ENCODE measurements at regions not wholly inside any gene's neighbourhood (a gene's known extent, or its start where the extent isn't known, plus 50 kb on each side); places are given as distances from the start of the nearest gene placed in this dataset.

GRCh38 chr6:112990971-112991370 is 643.8 kb downstream of the RFPL4B start:
- H3K36me3 ChIP-seq = no peaks in the 10 kb centered on the region
- no peak overlapping the region for H3K4me3 ChIP-seq (ENCODE audit: low read depth, low read length)
- no peak for DNase-seq
- TF ChIP-seq CTCF (IDR thresholded peaks at IDR 0.05; ENCODE audit: low read depth, low read length) = no peak
- no peaks in the 10 kb centered on the region for H3K27me3 ChIP-seq
- no peaks in the 10 kb centered on the region for H3K9me3 ChIP-seq
- no peaks in the 10 kb centered on the region for H3K4me1 ChIP-seq

DNA sequence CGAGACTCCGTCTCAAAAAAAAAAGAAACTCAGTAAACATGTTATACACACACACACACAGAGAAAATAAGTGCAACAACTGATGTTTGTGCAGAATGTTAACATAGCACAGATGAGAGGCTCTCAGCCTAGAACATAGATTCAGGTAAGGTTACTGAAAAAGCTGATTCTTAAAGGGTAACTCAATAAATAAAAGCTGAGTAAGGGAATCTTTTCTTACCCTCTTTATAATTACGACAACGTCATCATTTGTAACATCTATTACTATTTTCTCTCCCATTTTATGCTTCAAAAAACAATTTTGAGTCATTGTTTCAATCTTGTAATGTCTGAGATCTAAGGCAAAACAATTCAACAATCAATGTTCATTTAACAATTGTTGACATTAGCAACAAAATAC is 644.8 kb downstream of the RFPL4B start:
- Histone ChIP-seq H3K4me3 (ENCODE audit: low read depth, low read length) (no peak overlapping the region), H3K9me3 (no peaks in the 10 kb centered on the region)
- TF ChIP-seq CTCF (IDR thresholded peaks at IDR 0.05; ENCODE audit: low read depth, low read length) = no peak

GRCh38 chr6:112997421-112998085 is 650.4 kb downstream of the RFPL4B start:
- TF ChIP-seq CTCF (IDR thresholded peaks at IDR 0.05; ENCODE audit: low read depth, low read length) = no peak
- Histone ChIP-seq H3K27me3 (no peaks in the 10 kb centered on the region), H3K9me3 (no peaks in the 10 kb centered on the region), H3K36me3 (no peaks in the 10 kb centered on the region), H3K4me3 (ENCODE audit: low read depth, low read length) (no peak overlapping the region), H3K4me1 (no peaks in the 10 kb centered on the region)
- no peak for DNase-seq

More for the DNA sequence above, 644.8 kb downstream of the RFPL4B start:
- H3K36me3 ChIP-seq = no peaks in the 10 kb centered on the region
- no peaks in the 10 kb centered on the region for H3K4me1 ChIP-seq
- no peak for DNase-seq
- H3K27me3 ChIP-seq = no peaks in the 10 kb centered on the region

- H3K36me3 ChIP-seq = no peaks in the 10 kb centered on the region
- no peaks in the 10 kb centered on the region for H3K9me3 ChIP-seq
- H3K27me3 ChIP-seq = no peaks in the 10 kb centered on the region
- TF ChIP-seq CTCF (IDR thresholded peaks at IDR 0.05; ENCODE audit: low read depth, low read length) = no peak
- H3K4me3 ChIP-seq (ENCODE audit: low read depth, low read length) = no peak overlapping the region
- H3K4me1 ChIP-seq = no peaks in the 10 kb centered on the region
- no peak for DNase-seq
Observed at GRCh38 chr6:113004054-113004453, 656.9 kb downstream of the RFPL4B start.

GRCh38 chr6:113004470-113005270 is 657.5 kb downstream of the RFPL4B start:
- no peaks in the 10 kb centered on the region for H3K9me3 ChIP-seq
- TF ChIP-seq CTCF (IDR thresholded peaks at IDR 0.05; ENCODE audit: low read depth, low read length) = no peak
- H3K27me3 ChIP-seq = no peaks in the 10 kb centered on the region
- no peak for DNase-seq
- H3K36me3 ChIP-seq = no peaks in the 10 kb centered on the region
- no peak overlapping the region for H3K4me3 ChIP-seq (ENCODE audit: low read depth, low read length)
- no peaks in the 10 kb centered on the region for H3K4me1 ChIP-seq

DNA sequence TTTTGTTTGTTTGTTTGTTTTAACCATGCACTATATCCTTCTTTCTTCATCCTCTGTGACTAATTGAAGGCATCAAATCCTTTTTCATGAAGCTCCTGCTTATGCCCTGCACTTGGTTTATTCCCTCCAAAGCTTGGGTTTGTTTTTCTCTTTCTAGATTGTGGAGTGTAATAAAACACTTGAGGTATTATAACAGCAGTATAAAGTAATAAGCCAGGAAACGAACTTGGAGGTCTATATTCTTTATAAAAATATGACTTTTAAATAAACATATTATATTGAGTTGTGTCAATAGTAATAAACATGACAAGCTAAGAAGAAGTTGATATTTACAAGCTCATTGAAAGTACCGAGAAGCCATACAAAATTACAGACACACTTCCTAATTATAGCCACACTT is 659.4 kb downstream of the RFPL4B start:
- no peak for DNase-seq
- no peak for TF ChIP-seq CTCF (IDR thresholded peaks at IDR 0.05; ENCODE audit: low read depth, low read length)

More for the DNA sequence above, 659.4 kb downstream of the RFPL4B start:
- Histone ChIP-seq H3K36me3 (no peaks in the 10 kb centered on the region), H3K4me3 (ENCODE audit: low read depth, low read length) (no peak overlapping the region), H3K4me1 (no peaks in the 10 kb centered on the region), H3K27me3 (no peaks in the 10 kb centered on the region), H3K9me3 (no peaks in the 10 kb centered on the region)
